ENCODE measurements at regions not wholly inside any gene's neighbourhood (a gene's known extent, or its start where the extent isn't known, plus 50 kb on each side); places are given as distances from the start of the nearest gene placed in this dataset.

GRCh38 chr11:71131861-71132260 is 120.5 kb downstream of the SHANK2 start:
- no peak for TF ChIP-seq CTCF (IDR thresholded peaks at IDR 0.05; ENCODE audit: insufficient read depth, low read depth, low read length)
- no peak for TF ChIP-seq EZH2 (IDR thresholded peaks at IDR 0.05; ENCODE audit: insufficient read depth, low read length)
